Breast epithelium (tissue), 3 donors: ENCODE measurements at regions not wholly inside any gene's neighbourhood (a gene's known extent, or its start where the extent isn't known, plus 50 kb on each side); places are given as distances from the start of the nearest gene placed in this dataset.

ENCODE experiments used
- POLR2AphosphoS5 ChIP-seq, 3 donors: sonication (generic); formaldehyde crosslinking; IDR thresholded peaks; one replicate each; pipeline ENCODE4 v1.6.1; 2017; ENCODE audit warnings: antibody characterized with exemption in 3 of 3
- TF ChIP-seq, protein P1 (sequence below), 3 donors: fragments of 450-650 bp; IDR thresholded peaks; one replicate each; pipeline ENCODE4 v1.5.1; 2016 to 2017; ENCODE audit warnings: antibody characterized with exemption in 3 of 3, mild to moderate bottlenecking in 3 of 3, moderate library complexity in 3 of 3

DNA sequence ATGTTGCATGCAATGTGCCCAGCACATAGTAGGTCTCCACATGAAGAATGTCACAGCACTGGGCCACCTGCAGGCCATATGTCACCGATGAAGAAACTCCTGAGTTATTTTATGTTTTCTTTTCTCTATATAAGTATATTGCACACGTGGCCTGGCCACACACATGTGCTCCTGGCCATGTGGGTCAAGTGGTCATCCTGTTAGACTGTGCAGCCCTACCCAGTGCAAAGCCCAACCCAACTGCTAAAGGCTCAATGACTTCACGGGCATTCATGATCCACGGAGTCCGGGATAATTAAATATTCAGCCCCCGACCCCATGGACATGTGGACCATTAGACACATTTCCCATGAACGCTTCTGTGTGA is 163.2 kb downstream of the TEX29 start:
- no peak for TF ChIP-seq POLR2AphosphoS5 (IDR thresholded peaks at IDR 0.05)
- TF ChIP-seq, protein P1, sequence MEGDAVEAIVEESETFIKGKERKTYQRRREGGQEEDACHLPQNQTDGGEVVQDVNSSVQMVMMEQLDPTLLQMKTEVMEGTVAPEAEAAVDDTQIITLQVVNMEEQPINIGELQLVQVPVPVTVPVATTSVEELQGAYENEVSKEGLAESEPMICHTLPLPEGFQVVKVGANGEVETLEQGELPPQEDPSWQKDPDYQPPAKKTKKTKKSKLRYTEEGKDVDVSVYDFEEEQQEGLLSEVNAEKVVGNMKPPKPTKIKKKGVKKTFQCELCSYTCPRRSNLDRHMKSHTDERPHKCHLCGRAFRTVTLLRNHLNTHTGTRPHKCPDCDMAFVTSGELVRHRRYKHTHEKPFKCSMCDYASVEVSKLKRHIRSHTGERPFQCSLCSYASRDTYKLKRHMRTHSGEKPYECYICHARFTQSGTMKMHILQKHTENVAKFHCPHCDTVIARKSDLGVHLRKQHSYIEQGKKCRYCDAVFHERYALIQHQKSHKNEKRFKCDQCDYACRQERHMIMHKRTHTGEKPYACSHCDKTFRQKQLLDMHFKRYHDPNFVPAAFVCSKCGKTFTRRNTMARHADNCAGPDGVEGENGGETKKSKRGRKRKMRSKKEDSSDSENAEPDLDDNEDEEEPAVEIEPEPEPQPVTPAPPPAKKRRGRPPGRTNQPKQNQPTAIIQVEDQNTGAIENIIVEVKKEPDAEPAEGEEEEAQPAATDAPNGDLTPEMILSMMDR (IDR thresholded peaks at IDR 0.05), result no peak
